ENCODE measurements at regions not wholly inside any gene's neighbourhood (a gene's known extent, or its start where the extent isn't known, plus 50 kb on each side); places are given as distances from the start of the nearest gene placed in this dataset.

DNA sequence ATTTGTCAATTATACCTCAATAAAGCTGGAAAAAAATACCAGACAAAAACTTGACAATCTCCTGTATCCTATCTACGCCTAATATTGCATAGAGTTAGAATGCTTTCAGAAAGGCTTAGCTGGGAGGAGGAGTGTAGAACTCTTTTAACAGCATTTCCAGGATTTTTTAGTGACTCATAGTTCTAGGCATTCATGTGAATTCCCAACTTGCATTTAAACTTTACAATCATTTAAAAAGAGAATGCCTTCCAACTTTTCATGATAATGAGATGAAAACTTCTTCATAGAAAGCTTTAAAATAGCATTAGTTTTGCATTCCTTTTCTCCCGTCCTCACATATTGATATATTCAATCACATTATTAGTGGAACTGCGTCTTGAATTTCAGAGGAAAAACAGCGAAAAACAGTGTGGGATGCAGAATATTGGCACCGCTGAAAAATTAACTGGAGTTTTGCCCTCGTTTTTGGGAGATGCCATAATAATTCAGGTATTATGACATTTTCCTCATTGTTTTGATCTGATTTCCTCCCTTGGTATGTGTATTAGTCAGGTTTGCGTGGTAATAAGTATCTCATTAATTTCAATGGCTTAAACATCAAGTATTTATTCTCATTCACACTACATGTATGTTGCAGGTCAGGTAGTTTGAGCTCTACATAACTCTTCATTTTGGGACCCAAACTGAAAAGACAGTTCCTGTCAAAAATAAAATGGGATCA lies 293.2 kb upstream of the FIGN start:
- TF ChIP-seq POLR2A (IDR thresholded peaks at IDR 0.05; ENCODE audit: low read depth) = no peak
- TF ChIP-seq, protein P1, sequence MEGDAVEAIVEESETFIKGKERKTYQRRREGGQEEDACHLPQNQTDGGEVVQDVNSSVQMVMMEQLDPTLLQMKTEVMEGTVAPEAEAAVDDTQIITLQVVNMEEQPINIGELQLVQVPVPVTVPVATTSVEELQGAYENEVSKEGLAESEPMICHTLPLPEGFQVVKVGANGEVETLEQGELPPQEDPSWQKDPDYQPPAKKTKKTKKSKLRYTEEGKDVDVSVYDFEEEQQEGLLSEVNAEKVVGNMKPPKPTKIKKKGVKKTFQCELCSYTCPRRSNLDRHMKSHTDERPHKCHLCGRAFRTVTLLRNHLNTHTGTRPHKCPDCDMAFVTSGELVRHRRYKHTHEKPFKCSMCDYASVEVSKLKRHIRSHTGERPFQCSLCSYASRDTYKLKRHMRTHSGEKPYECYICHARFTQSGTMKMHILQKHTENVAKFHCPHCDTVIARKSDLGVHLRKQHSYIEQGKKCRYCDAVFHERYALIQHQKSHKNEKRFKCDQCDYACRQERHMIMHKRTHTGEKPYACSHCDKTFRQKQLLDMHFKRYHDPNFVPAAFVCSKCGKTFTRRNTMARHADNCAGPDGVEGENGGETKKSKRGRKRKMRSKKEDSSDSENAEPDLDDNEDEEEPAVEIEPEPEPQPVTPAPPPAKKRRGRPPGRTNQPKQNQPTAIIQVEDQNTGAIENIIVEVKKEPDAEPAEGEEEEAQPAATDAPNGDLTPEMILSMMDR (IDR thresholded peaks at IDR 0.05) = no peak

Data from esophagus muscularis mucosa (tissue), 3 donors.